Lung (tissue), 11 donors: ENCODE measurements at regions not wholly inside any gene's neighbourhood (a gene's known extent, or its start where the extent isn't known, plus 50 kb on each side); places are given as distances from the start of the nearest gene placed in this dataset.

Experiments
- ATAC-seq: fragments of 200-7000 bp; cut with Tn5 transposase; one replicate; pipeline ENCODE4 v1.9.1; 2020; ENCODE audit warnings: moderate number of reproducible peaks; ENCODE audit not compliant: insufficient read depth, low FRiP score
- DNase-seq, 3 donors: peaks; one replicate each; pipeline ENCODE4 v3.0.0-alpha.2; 2013 to 2017
- H3K27ac ChIP-seq, 2 donors: one replicate each; pipeline ENCODE4 v1.5.1; 2013; ENCODE audit warnings: mild to moderate bottlenecking in 2 of 2, moderate library complexity in 2 of 2, control low read depth in 1 of 2, inconsistent platforms in 1 of 2, low read depth in 1 of 2, low read length in 1 of 2
- H3K27me3 ChIP-seq, 3 donors: one replicate each; pipeline ENCODE4 v1.5.1; 2013; ENCODE audit warnings: low read length in 2 of 3; ENCODE audit not compliant: control insufficient read depth in 3 of 3, insufficient read depth in 3 of 3
- H3K36me3 ChIP-seq, 4 donors: one replicate each; pipeline ENCODE4 v1.5.1; 2013; ENCODE audit warnings: low read length in 4 of 4, mild to moderate bottlenecking in 1 of 4, moderate library complexity in 1 of 4; ENCODE audit not compliant: control insufficient read depth in 4 of 4, insufficient read depth in 4 of 4
- H3K4me1 ChIP-seq, 5 donors: one replicate each; pipeline ENCODE4 v1.5.1; 2013; ENCODE audit warnings: low read length in 5 of 5, mild to moderate bottlenecking in 2 of 5, moderate library complexity in 1 of 5; ENCODE audit not compliant: control insufficient read depth in 5 of 5, insufficient read depth in 5 of 5
- H3K4me3 ChIP-seq: one replicate; pipeline ENCODE4 v1.5.1; 2013; ENCODE audit warnings: mild to moderate bottlenecking, control low read depth, moderate library complexity
- H3K9ac ChIP-seq, 2 donors: one replicate each; pipeline ENCODE4 v1.5.1; 2013; ENCODE audit warnings: low read length in 2 of 2, control low read depth in 1 of 2; ENCODE audit not compliant: insufficient read depth in 1 of 2
- H3K9me3 ChIP-seq, 4 donors: one replicate each; pipeline ENCODE4 v1.5.1; 2013; ENCODE audit warnings: low read length in 3 of 4, mild to moderate bottlenecking in 1 of 4, moderate library complexity in 1 of 4; ENCODE audit not compliant: control insufficient read depth in 4 of 4, insufficient read depth in 3 of 4
- CTCF ChIP-seq: IDR thresholded peaks from 2 replicates; pipeline ENCODE4 v1.5.1; 2012; ENCODE audit warnings: mild to moderate bottlenecking; ENCODE audit errors: control extremely low read depth, extremely low read depth
- whole genome bisulfite sequencing, 2 donors: extraction: QIAGEN DNeasy Blood & Tissue Kit; methylation state at CpG; one replicate each; pipeline ENCODE4 v1.1.7; 2013; 5-methylcytosine and 5-hydroxymethylcytosine counted together
- donor health status: control.
- donor health status: control.
- donor health status: Bipolar disorder and iron deficiency.
- donor health status: healthy.
- donor health status: DM: yes; HTN: yes; CAD: no.

DNA sequence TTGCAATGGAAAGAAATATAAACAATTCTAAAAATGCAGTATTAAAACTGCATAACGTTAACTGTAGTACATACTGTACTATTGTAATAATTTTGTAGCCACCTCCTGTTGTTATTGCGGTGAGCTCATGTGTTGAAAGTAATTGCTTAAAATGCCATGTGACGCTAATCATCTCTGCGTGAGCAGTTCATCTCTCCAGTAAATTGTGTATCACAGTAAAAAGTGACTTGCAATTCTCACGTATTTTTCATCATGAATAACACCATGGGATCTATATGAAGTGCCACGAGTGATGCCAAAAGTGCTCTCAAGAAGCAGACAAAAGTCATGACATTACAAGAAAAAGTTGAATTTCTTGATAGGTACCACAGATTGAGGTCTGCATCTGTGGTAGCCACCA lies 82.4 kb upstream of the CYYR1 start:
- DNase-seq (no peak), ATAC-seq (no peak)
- Histone ChIP-seq H3K27me3 (no peaks in the 10 kb centered on the region), H3K4me3 (no peak overlapping the region), H3K4me1 (peaks cover 0 to 12% (median 0%) of the 10 kb centered on the region in 5 donors), H3K9ac (no peak overlapping the region), H3K27ac (no peak overlapping the region), H3K36me3 (no peaks in the 10 kb centered on the region), H3K9me3 (peaks cover 0 to 8% (median 0%) of the 10 kb centered on the region in 4 donors)
- WGBS, 2 donors: 81 to 93% methylated on average over 6 of the region's 6 CpGs
- TF ChIP-seq CTCF: no peak

GRCh38 chr21:26653430-26653829 lies 80.3 kb upstream of the CYYR1 start:
- Histone ChIP-seq H3K36me3 (no peaks in the 10 kb centered on the region), H3K27me3 (no peaks in the 10 kb centered on the region), H3K9ac (no peak overlapping the region), H3K4me1 (peaks cover 0 to 12% (median 0%) of the 10 kb centered on the region in 5 donors), H3K4me3 (no peak overlapping the region), H3K9me3 (peaks cover 0 to 8% (median 0%) of the 10 kb centered on the region in 4 donors), H3K27ac (no peak overlapping the region)
- ATAC-seq (no peak), DNase-seq (peak in 1 of 3 donors; percentile 32)
- no peak for TF ChIP-seq CTCF
- WGBS, 2 donors: 69 to 73% methylated on average over 5 of the region's 5 CpGs

DNA sequence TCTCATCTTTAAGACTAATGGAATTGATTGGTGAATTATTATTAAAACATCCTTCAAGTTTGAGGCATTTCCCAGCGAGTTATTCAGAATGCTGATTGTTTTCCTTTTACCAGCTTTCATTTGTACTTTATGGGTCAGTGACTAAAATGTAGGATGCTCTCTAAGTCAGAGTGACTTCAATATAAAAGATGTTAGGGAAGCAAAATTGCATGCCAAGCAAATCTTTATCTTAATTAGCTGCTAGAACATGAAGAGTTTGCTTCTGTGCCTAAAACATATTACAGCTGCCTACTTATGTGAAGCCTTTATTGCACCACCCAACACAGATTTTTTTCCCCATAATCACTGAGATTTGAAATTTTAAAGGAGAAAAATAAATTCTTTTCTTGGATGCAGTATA lies 79.8 kb upstream of the CYYR1 start:
- Histone ChIP-seq H3K4me3 (no peak overlapping the region), H3K27ac (no peak overlapping the region), H3K4me1 (peaks cover 0 to 12% (median 0%) of the 10 kb centered on the region in 5 donors), H3K27me3 (no peaks in the 10 kb centered on the region), H3K36me3 (no peaks in the 10 kb centered on the region), H3K9me3 (peaks cover 0 to 8% (median 0%) of the 10 kb centered on the region in 4 donors), H3K9ac (no peak overlapping the region)
- DNase-seq (peak; percentile 16 to 96 (median 96)), ATAC-seq (no peak)
- 47 to 59% methylated on average over 1 of the region's 1 CpG for WGBS, 2 donors
- no peak for TF ChIP-seq CTCF

- Histone ChIP-seq H3K27ac (no peak overlapping the region), H3K9me3 (no peaks in the 10 kb centered on the region), H3K4me1 (peaks cover 0 to 2% (median 0%) of the 10 kb centered on the region in 5 donors), H3K9ac (no peak overlapping the region), H3K4me3 (no peak overlapping the region), H3K27me3 (no peaks in the 10 kb centered on the region), H3K36me3 (no peaks in the 10 kb centered on the region)
- no peak for ATAC-seq
- WGBS, 2 donors: 68 to 86% methylated on average over 1 of the region's 1 CpG
- TF ChIP-seq CTCF: no peak
- no peak for DNase-seq
These were observed 68.0 kb upstream of the CYYR1 start for GRCh38 chr21:26641062-26641461.
